ENCODE measurements at regions not wholly inside any gene's neighbourhood (a gene's known extent, or its start where the extent isn't known, plus 50 kb on each side); places are given as distances from the start of the nearest gene placed in this dataset.

DNA sequence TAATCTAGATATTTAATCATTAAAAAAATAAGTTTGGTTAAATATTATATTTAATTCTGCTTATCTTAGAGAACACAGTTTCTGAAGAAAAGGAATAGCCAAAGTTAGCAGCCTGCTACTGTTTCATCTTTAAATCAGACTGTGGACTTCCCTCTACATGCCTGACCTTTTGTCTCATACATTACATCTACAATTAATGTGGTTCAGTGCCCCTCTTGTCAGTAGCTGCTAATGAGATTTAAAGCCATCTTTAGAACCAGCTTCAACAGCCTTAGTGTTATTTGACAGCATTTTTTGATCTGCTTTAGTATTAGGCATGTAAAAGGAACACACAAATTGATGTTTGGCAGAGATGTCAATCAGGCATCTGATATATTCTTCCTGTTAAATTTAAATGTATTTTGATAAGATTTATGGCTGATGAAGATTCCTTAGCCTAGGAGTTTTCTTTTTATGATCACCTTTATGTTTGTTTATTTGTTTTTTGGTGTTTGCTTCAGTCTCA lies 1925.8 kb upstream of the PRR20A start:
- DNase-seq (ENCODE audit: low read depth, low spot score), result no peak

- DNase-seq (ENCODE audit: low read depth, low spot score), result no peak
Measured at GRCh38 chr13:55219538-55219937, 1921.2 kb upstream of the PRR20A start.

GRCh38 chr13:55229906-55230569 lies 1910.7 kb upstream of the PRR20A start:
- no peak for DNase-seq (ENCODE audit: low read depth, low spot score)

DNA sequence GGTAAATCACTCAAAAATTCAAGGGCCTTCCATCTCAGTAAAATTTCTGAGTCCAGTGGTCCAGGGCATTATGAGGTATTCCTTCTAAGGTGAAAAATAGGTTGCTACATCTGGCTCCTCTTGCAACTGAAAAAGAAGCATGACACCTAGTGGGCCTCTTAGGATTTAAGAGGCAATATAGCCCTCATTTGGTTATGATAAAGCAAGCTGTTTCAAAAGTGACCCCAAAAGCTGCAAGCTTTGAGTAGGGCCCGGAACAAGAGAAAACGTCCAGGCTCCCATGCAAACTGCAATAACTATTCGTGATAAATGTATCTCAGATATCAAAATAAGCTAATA lies 1910.2 kb upstream of the PRR20A start:
- DNase-seq (ENCODE audit: low read depth, low spot score), result no peak

DNA sequence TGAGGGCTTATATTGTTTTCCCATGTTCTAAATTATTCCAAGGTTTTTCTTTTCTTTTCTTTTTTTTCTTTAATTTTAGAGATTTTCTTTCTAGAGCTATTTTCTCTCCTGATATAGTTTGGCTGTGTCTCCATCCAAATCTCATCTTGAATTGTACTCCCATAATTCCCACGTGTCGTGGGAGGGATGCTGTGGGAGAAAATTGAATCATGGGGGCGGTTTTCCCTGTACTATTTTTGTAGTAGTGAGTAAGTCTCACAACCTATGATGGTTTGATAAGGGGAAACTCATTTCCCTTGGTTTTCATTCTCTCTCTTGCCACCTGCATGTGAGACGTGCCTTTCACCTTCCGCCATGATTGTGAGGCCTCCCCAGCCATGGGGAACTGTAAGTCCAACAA lies 1906.4 kb upstream of the PRR20A start:
- DNase-seq (ENCODE audit: low read depth, low spot score), result no peak

- DNase-seq (ENCODE audit: low read depth, low spot score), result no peak
Measured at GRCh38 chr13:55245005-55245644, 1895.6 kb upstream of the PRR20A start.

DNA sequence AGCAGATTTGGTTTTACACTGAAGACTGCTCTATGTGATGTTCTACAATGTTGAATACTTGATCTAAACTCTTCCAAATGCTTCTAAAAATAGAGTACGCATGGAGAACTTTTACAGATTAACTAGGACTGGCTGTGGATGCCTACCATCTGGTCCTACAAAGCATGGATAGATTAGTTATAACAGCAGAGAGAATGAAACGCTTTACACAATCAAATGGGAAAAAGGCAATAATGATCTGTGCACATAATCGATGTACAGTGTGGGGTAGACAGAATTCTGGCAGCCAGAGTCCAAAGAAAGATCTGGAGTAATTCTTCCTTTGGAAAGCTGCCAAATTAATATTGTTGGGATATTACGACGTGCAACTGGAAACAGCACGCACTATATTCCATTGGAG lies 1885.5 kb upstream of the PRR20A start:
- no peak for DNase-seq (ENCODE audit: low read depth, low spot score)

DNA sequence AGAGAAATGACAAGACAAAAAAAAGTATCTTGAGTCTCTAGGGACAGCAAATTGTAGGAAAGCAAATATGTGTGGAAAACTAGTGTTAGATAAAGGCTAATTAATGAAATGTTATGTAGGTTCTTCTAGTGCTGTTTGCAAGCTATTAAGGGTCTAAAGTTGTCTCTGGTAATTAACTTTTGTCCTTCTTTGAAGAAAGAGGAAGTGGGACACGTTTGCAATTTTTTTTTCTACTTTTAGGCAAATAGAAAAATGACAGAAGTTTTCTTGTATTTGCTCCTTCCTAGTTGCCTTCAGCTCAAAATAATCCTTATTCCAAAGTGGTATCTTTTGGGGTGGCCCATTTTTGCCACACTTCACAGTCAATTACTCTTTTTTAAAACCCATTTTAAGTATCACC lies 1877.7 kb upstream of the PRR20A start:
- DNase-seq (ENCODE audit: low read depth, low spot score), result no peak

DNA sequence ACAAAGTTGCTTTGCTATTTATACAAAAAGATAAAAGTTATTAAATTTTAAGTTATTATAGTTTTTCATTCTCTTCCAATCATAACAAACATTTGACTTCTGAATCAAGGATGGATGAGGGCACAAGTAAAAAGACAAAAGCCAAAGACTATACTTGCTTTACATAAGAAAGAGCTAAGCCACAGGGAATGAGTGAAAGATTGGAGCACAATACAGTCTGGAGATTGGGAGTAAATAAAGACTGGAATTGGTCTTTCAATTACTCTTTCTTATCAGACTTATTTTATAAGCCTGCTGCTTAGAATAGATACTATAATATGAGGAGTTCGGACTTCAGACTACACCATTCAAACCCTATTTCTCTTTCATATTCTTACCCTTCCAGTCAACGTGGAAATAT lies 1874.1 kb upstream of the PRR20A start:
- no peak for DNase-seq (ENCODE audit: low read depth, low spot score)

- DNase-seq (ENCODE audit: low read depth, low spot score), result no peak
Measured at GRCh38 chr13:55298201-55298600, 1842.5 kb upstream of the PRR20A start.

DNA sequence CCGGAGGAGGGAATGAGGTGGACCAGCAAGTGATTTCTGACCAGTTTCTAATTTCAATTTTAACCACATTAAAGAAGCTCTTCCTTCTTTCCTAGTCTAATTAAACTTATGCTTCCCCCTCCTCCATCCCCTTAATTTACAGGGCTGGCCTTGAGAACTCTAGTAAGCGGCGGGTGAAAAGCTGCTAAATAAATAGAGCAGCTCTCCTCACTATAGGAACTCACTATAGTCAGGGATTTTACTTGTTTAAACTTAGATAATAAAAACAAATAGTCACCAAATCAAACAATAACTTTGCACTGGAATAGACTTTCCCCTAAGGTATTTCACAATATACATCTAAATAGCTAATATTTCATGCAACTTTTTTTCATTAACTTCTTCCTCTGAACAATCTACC lies 1838.2 kb upstream of the PRR20A start:
- DNase-seq (ENCODE audit: low read depth, low spot score), result no peak

DNA sequence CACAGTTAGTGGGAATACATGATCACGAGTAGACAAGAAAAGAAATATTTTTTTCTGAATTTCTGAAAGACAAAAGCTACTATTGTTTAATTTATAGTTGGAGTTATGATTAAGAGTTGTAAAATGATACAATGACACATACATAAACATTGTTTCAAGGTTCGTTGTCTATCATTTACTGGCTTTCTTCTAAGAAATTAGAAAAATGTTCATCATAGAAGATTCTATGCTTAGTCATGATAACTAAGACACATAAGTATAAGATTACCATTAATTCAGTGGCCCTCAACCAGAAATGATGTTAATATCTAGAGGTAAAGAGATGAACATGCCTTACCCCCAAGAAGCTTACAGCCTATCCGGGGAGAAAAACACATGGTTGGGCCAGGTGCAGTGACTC lies 1832.8 kb upstream of the PRR20A start:
- no peak for DNase-seq (ENCODE audit: low read depth, low spot score)

DNA sequence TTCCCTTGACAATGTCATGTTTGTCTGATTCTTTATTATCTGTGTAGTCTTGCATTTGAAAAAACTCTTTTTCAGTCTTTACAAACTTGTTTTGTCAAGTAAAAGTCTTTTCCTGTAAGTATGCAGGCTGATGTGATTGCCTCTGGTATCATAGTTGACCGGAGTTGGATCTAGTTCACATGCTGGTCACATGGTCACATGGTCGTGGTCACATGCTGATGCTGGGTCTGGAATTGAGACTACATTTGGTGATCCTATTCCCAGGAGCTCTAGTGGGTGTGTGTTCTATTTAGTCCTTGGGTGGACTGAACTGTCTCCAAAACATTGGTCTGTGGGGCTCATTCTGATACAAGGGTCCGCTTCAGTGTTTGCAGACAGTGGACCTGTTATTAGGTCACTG lies 1798.8 kb upstream of the PRR20A start:
- DNase-seq (ENCODE audit: low read depth, low spot score), result no peak

GRCh38 chr13:55345224-55345623 lies 1795.5 kb upstream of the PRR20A start:
- no peak for DNase-seq (ENCODE audit: low read depth, low spot score)

- no peak for DNase-seq (ENCODE audit: low read depth, low spot score)
Measured at GRCh38 chr13:55347528-55347927, 1793.2 kb upstream of the PRR20A start.

- no peak for DNase-seq (ENCODE audit: low read depth, low spot score)
Measured at GRCh38 chr13:55359067-55359466, 1781.7 kb upstream of the PRR20A start.

DNA sequence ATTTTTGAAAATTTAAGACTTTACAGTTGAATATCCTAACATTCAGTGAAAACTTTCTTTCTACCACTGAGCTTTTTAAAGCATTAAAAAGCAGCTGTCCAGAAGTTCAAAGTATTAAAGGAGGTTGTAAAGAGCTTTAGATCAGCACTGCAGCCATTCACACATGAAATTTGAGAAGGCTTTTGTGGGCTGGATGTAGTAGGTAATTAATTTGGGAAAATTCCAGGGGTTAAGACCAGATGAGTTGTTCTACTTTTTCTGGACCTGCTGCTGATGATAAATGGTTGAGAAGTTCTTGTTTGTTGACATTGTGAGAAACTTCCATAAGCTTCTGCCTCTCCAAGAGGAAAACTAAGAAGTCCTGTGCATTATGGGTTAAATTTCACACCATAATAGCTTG lies 1779.6 kb upstream of the PRR20A start:
- no peak for DNase-seq (ENCODE audit: low read depth, low spot score)

DNA sequence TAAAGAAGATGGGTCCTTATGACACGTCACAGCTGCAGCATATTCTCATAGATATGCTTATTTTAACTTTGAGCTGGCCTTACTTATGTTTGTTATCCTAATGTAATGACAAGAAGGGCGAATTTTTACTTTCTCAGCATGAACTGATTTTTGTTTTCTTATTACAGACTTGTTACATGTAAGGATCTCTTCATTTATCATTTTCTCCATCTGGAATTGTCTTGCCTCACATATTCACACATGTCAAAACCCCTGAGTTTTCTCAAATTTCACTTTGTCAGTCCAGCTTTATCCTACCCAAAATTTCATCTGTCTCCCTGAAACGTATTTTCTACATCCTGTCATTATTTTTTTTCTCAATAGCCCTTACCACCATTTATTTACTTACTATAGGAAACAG lies 1774.0 kb upstream of the PRR20A start:
- DNase-seq (ENCODE audit: low read depth, low spot score), result no peak

DNA sequence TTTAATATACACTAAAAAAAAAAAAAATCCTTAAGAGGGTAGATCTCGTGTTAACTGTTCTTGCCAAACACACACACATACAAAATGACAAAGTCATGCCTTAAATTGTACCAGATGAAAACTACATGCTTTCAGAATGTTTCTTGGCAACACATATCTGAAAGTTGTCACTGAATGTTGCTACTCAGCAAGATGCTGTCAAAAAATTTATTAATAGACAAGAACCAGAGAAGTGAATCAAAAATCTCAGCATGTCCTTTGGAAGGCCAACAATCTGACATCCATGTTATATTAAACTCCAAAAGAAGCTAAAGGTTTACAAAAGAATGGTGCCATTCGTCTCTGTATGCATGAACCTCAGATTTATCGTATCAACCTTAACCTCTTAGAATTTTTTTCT lies 1746.2 kb upstream of the PRR20A start:
- no peak for DNase-seq (ENCODE audit: low read depth, low spot score)

DNA sequence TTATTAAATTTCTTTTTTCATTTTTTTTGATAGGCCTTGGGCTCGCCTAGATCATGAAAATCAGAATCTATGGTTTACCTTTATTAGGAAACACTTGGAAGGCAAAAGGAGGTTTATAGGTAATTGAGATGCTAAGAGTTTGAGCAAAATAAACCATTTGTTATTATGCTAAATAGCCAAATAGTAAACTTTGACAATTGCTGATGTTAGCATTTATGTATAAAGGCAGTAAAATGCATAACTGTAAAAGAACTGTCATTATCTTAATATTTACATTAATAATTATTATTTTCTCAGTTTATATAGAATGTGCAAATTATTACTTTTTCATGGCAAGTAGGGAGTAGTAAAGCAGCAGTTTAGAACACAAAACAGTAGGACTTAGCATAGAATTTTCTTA lies 1737.8 kb upstream of the PRR20A start:
- no peak for DNase-seq (ENCODE audit: low read depth, low spot score)

GRCh38 chr13:55403887-55404487 lies 1736.7 kb upstream of the PRR20A start:
- no peak for DNase-seq (ENCODE audit: low read depth, low spot score)

GRCh38 chr13:55410398-55411330 lies 1730.1 kb upstream of the PRR20A start:
- DNase-seq (ENCODE audit: low read depth, low spot score), result no peak
